ENCODE measurements at regions not wholly inside any gene's neighbourhood (a gene's known extent, or its start where the extent isn't known, plus 50 kb on each side); places are given as distances from the start of the nearest gene placed in this dataset.

DNA sequence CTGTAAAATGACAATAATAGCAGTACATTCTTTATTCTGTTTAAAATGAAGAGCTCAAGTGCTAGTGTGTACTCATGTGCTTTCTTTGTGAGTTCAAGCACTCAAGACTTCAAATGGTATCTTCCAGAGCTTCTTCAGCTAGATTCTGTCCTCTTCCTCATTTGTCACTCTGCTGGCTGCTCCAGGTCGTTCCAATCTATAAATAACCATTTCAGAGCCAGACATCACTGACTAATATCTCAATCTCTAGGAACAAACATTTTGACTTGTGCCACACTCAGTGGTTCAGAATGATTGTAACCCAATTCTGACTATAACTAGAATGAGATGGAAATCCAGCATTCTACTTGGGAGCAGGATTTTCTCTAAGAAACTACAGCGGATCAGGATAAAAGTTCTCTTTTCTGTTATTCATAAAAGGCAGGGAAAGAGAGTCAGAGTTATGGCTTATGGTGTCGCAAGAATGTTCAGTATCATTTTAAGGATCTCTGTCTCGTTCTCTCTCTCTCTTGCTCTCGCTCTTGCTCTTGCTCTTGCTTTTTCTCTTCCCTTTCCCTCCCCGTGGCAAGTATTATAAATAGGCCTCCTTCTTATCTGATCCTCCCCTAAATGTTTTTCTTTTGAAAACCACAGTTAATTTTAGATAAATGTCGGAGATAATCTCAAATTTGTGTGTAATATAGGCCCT, 116.3 kb upstream of the MAF start:
- TF ChIP-seq, protein P1, sequence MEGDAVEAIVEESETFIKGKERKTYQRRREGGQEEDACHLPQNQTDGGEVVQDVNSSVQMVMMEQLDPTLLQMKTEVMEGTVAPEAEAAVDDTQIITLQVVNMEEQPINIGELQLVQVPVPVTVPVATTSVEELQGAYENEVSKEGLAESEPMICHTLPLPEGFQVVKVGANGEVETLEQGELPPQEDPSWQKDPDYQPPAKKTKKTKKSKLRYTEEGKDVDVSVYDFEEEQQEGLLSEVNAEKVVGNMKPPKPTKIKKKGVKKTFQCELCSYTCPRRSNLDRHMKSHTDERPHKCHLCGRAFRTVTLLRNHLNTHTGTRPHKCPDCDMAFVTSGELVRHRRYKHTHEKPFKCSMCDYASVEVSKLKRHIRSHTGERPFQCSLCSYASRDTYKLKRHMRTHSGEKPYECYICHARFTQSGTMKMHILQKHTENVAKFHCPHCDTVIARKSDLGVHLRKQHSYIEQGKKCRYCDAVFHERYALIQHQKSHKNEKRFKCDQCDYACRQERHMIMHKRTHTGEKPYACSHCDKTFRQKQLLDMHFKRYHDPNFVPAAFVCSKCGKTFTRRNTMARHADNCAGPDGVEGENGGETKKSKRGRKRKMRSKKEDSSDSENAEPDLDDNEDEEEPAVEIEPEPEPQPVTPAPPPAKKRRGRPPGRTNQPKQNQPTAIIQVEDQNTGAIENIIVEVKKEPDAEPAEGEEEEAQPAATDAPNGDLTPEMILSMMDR (IDR thresholded peaks at IDR 0.05; ENCODE audit: unreplicated experiment in 3 of 3), result no peak
- Mint-ChIP-seq H3K9me3 (no peaks in the 10 kb centered on the region), H3K4me3 (peak overlapping the region in 1 of 3 experiments; percentile 3), H3K36me3 (ENCODE audit: low read depth) (no peaks in the 10 kb centered on the region), H3K27me3 (ENCODE audit: low read depth) (no peaks in the 10 kb centered on the region), H3K4me1 (peaks cover 47% of the 10 kb centered on the region), H3K27ac (peak overlapping the region; percentile 86 to 94 (median 92))

- Mint-ChIP-seq H3K4me3 (no peak overlapping the region), H3K9me3 (no peaks in the 10 kb centered on the region), H3K27me3 (ENCODE audit: low read depth) (no peaks in the 10 kb centered on the region), H3K36me3 (ENCODE audit: low read depth) (no peaks in the 10 kb centered on the region), H3K27ac (peak overlapping the region; percentile 3 to 71 (median 49)), H3K4me1 (peaks cover 34% of the 10 kb centered on the region)
- TF ChIP-seq, protein P1 (IDR thresholded peaks at IDR 0.05; ENCODE audit: unreplicated experiment in 3 of 3), result no peak
These were observed 114.5 kb upstream of the MAF start for GRCh38 chr16:79715061-79715460.

DNA sequence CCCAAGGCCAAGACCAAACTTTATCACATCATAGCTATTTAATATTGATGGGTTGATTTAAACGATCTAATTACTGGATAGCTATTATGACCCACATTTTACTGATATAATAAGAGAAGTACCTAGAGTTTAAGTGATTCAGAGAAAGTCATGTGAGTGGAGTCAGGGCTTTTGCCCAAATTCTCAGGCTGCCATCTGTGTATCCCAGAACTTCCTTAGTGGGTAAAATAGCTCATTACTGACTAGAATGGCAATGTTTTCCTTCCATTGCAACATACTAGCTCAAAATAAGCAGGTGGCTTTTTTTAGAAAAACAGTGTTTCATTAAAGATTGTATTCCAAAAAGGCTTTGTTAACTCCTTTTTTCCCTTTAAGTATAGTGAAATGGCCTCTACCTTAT, 113.9 kb upstream of the MAF start:
- TF ChIP-seq, protein P1 (IDR thresholded peaks at IDR 0.05; ENCODE audit: unreplicated experiment in 3 of 3), result no peak
- no peak overlapping the region for H3K4me3 Mint-ChIP-seq
- H3K4me1 Mint-ChIP-seq, result peaks cover 34% of the 10 kb centered on the region
- no peaks in the 10 kb centered on the region for H3K27me3 Mint-ChIP-seq (ENCODE audit: low read depth)
- peak overlapping the region in 2 of 3 experiments; percentile 3 to 49 for H3K27ac Mint-ChIP-seq
- no peaks in the 10 kb centered on the region for H3K36me3 Mint-ChIP-seq (ENCODE audit: low read depth)
- no peaks in the 10 kb centered on the region for H3K9me3 Mint-ChIP-seq

- Mint-ChIP-seq H3K4me3 (no peak overlapping the region), H3K27ac (no peak overlapping the region), H3K27me3 (ENCODE audit: low read depth) (no peaks in the 10 kb centered on the region), H3K4me1 (peaks cover 34% of the 10 kb centered on the region), H3K9me3 (no peaks in the 10 kb centered on the region), H3K36me3 (ENCODE audit: low read depth) (no peaks in the 10 kb centered on the region)
- TF ChIP-seq, protein P1 (IDR thresholded peaks at IDR 0.05; ENCODE audit: unreplicated experiment in 3 of 3), result no peak
These were observed 113.2 kb upstream of the MAF start for GRCh38 chr16:79713609-79714309.

- Mint-ChIP-seq H3K27me3 (ENCODE audit: low read depth) (no peaks in the 10 kb centered on the region), H3K36me3 (ENCODE audit: low read depth) (no peaks in the 10 kb centered on the region), H3K4me3 (no peak overlapping the region), H3K4me1 (peaks cover 23% of the 10 kb centered on the region), H3K9me3 (no peaks in the 10 kb centered on the region), H3K27ac (no peak overlapping the region)
- TF ChIP-seq, protein P1 (IDR thresholded peaks at IDR 0.05; ENCODE audit: unreplicated experiment in 3 of 3), result no peak
These were observed 111.7 kb upstream of the MAF start for GRCh38 chr16:79712276-79712675.

Measured in nephron (organoid).